Testis (tissue), 2 donors: ENCODE measurements at regions not wholly inside any gene's neighbourhood (a gene's known extent, or its start where the extent isn't known, plus 50 kb on each side); places are given as distances from the start of the nearest gene placed in this dataset.
A peak's percentile ranks its signal among the peaks of the same experiment; 100 is the strongest.

Experiments used
- DNase-seq: peaks from one replicate; pipeline ENCODE4 v3.0.0-alpha.2; 2019
- H3K27ac ChIP-seq, 2 donors: fragments of 200-600 bp; sonication (generic); one replicate each; pipeline ENCODE4 v1.5.1; 2019
- H3K27me3 ChIP-seq: fragments of 200-600 bp; sonication (generic); one replicate; pipeline ENCODE4 v1.5.1; 2019
- H3K36me3 ChIP-seq: fragments of 200-600 bp; sonication (generic); one replicate; pipeline ENCODE4 v1.5.1; 2017; ENCODE audit warnings: low read depth; ENCODE audit errors: missing control alignments
- H3K4me1 ChIP-seq: fragments of 200-600 bp; sonication (generic); one replicate; pipeline ENCODE4 v1.5.1; 2019
- H3K4me3 ChIP-seq, 2 donors: fragments of 200-600 bp; sonication (generic); one replicate each; pipeline ENCODE4 v1.5.1; 2017 to 2019
- H3K9me3 ChIP-seq: fragments of 200-600 bp; sonication (generic); one replicate; pipeline ENCODE4 v1.5.1; 2017
- CTCF ChIP-seq, 3 experiments: fragments of 450-650 bp in 2 of 3; fragments of 200-600 bp in 1 of 3; sonication (generic) in 1 of 3; IDR thresholded peaks; one replicate each; pipeline ENCODE4 v1.5.1; 2016 to 2019; ENCODE audit warnings: antibody characterized with exemption in 3 of 3, mild to moderate bottlenecking in 2 of 3, moderate library complexity in 1 of 3
- POLR2A ChIP-seq: fragments of 450-650 bp; IDR thresholded peaks from one replicate; pipeline ENCODE4 v1.6.1; 2017; ENCODE audit warnings: antibody characterized with exemption, mild to moderate bottlenecking, moderate library complexity
- WGBS, 2 donors: methylation state at CpG; one replicate each; pipeline ENCODE4 v1.1.5; 2018; 5-methylcytosine and 5-hydroxymethylcytosine counted together
- intact Hi-C: fragments of 100-400 bp; cut with DNase I; formaldehyde crosslinking; loops from one replicate; pipeline ENCODE4 v1.15.1; 2023; ENCODE audit warnings: low total_unique reads

GRCh38 chr6:168822376-168822775 is 381.4 kb downstream of the SMOC2 start:
- H3K4me3 ChIP-seq: no peak overlapping the region
- WGBS, 2 donors: 76% methylated on average over 9 of the region's 9 CpGs
- no peak overlapping the region for H3K27ac ChIP-seq
- no peaks in the 10 kb centered on the region for H3K27me3 ChIP-seq
- no peaks in the 10 kb centered on the region for H3K36me3 ChIP-seq
- no peaks in the 10 kb centered on the region for H3K9me3 ChIP-seq
- TF ChIP-seq POLR2A (no peak), CTCF (IDR thresholded peaks at IDR 0.05) (no peak)
- DNase-seq: no peak
- peaks cover 4% of the 10 kb centered on the region for H3K4me1 ChIP-seq
- intact Hi-C loops: no loop called here

- no peaks in the 10 kb centered on the region for H3K36me3 ChIP-seq
- no peak for DNase-seq
- intact Hi-C loops: no loop called here
- TF ChIP-seq POLR2A (no peak), CTCF (IDR thresholded peaks at IDR 0.05) (no peak)
- H3K4me3 ChIP-seq: no peak overlapping the region
- H3K9me3 ChIP-seq: no peaks in the 10 kb centered on the region
- H3K27ac ChIP-seq: no peak overlapping the region
- H3K4me1 ChIP-seq: no peaks in the 10 kb centered on the region
- H3K27me3 ChIP-seq: no peaks in the 10 kb centered on the region
- WGBS, 2 donors: 86 to 87% methylated on average over 8 of the region's 8 CpGs
Measured at GRCh38 chr6:168819546-168819945, 378.6 kb downstream of the SMOC2 start.

GRCh38 chr6:168817558-168818159 is 376.7 kb downstream of the SMOC2 start:
- no peaks in the 10 kb centered on the region for H3K36me3 ChIP-seq
- WGBS, 2 donors: 67 to 75% methylated on average over 1 of the region's 1 CpG
- DNase-seq: no peak
- H3K27me3 ChIP-seq: no peaks in the 10 kb centered on the region
- H3K27ac ChIP-seq: no peak overlapping the region
- intact Hi-C loops: no loop called here
- H3K4me3 ChIP-seq: no peak overlapping the region
- H3K4me1 ChIP-seq: no peaks in the 10 kb centered on the region
- TF ChIP-seq CTCF (IDR thresholded peaks at IDR 0.05): no peak
- TF ChIP-seq POLR2A: no peak
- no peaks in the 10 kb centered on the region for H3K9me3 ChIP-seq

- Histone ChIP-seq H3K9me3 (no peaks in the 10 kb centered on the region), H3K4me1 (no peaks in the 10 kb centered on the region), H3K36me3 (no peaks in the 10 kb centered on the region), H3K27me3 (no peaks in the 10 kb centered on the region), H3K27ac (no peak overlapping the region), H3K4me3 (no peak overlapping the region)
- DNase-seq: no peak
- WGBS, 2 donors: 71 to 73% methylated on average over 5 of the region's 5 CpGs
- intact Hi-C loops: no loop called here
- TF ChIP-seq CTCF (IDR thresholded peaks at IDR 0.05) (peak in 1 of 3 experiments; percentile 19), POLR2A (no peak)
Measured at GRCh38 chr6:168815229-168815628, 374.2 kb downstream of the SMOC2 start.

- WGBS, 2 donors: 78 to 81% methylated on average over 6 of the region's 6 CpGs
- Histone ChIP-seq H3K27ac (no peak overlapping the region), H3K4me1 (peaks cover 6% of the 10 kb centered on the region), H3K36me3 (no peaks in the 10 kb centered on the region), H3K4me3 (no peak overlapping the region), H3K9me3 (no peaks in the 10 kb centered on the region), H3K27me3 (no peaks in the 10 kb centered on the region)
- intact Hi-C loops: no loop called here
- no peak for TF ChIP-seq CTCF (IDR thresholded peaks at IDR 0.05)
- no peak for TF ChIP-seq POLR2A
- no peak for DNase-seq
Measured at GRCh38 chr6:168808232-168808631, 367.2 kb downstream of the SMOC2 start.
